ENCODE measurements at regions not wholly inside any gene's neighbourhood (a gene's known extent, or its start where the extent isn't known, plus 50 kb on each side); places are given as distances from the start of the nearest gene placed in this dataset.

DNA sequence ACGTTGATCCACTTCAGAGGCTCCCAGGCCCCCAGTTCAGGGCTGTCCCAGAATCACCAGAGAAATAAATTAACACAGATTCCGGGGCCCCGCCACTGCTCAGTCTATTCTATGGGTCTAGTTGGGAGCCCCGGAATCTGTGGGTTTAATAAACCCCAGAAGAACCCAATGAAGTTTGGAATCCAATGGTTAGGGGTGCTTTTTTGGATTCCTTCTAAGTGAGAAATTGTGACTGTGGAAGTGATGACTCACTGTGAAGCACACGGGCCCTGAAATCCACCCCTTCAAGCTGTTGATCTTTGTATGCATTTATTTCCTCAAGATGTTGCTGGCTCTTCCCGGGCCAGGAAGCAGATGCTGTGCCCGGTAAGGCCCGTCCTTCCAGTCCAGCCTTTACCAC lies 57.3 kb upstream of the SLC28A3 start:
- TF ChIP-seq, protein P1, sequence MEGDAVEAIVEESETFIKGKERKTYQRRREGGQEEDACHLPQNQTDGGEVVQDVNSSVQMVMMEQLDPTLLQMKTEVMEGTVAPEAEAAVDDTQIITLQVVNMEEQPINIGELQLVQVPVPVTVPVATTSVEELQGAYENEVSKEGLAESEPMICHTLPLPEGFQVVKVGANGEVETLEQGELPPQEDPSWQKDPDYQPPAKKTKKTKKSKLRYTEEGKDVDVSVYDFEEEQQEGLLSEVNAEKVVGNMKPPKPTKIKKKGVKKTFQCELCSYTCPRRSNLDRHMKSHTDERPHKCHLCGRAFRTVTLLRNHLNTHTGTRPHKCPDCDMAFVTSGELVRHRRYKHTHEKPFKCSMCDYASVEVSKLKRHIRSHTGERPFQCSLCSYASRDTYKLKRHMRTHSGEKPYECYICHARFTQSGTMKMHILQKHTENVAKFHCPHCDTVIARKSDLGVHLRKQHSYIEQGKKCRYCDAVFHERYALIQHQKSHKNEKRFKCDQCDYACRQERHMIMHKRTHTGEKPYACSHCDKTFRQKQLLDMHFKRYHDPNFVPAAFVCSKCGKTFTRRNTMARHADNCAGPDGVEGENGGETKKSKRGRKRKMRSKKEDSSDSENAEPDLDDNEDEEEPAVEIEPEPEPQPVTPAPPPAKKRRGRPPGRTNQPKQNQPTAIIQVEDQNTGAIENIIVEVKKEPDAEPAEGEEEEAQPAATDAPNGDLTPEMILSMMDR (conservative IDR thresholded peaks at IDR 0.05 in 1 of 2, IDR thresholded peaks at IDR 0.05 in 1 of 2; ENCODE audit: low read depth in 1 of 2, low read length in 2 of 2): no peak
- no peak for TF ChIP-seq EZH2 (IDR thresholded peaks at IDR 0.05; ENCODE audit: low read length, missing control alignments)
- Histone ChIP-seq H3K27ac (ENCODE audit: insufficient read depth, low read length) (no peak overlapping the region), H3K36me3 (ENCODE audit: control insufficient read depth, insufficient read depth, low read length) (no peaks in the 10 kb centered on the region), H4K20me1 (ENCODE audit: control insufficient read depth, extremely low read depth, insufficient read depth, low read length) (no peaks in the 10 kb centered on the region), H3K9me3 (ENCODE audit: control insufficient read depth, insufficient read depth, low read depth, low read length) (no peaks in the 10 kb centered on the region), H3K27me3 (ENCODE audit: control insufficient read depth, insufficient read depth, low read length) (no peaks in the 10 kb centered on the region), H3K4me3 (replicated peaks in 1 of 4; ENCODE audit: control extremely low read depth in 1 of 4, insufficient read depth in 1 of 4, low read depth in 3 of 4, low read length in 4 of 4) (no peak overlapping the region), H3K4me1 (ENCODE audit: control insufficient read depth, extremely low read depth, insufficient read depth, low read length) (no peaks in the 10 kb centered on the region), H3K9ac (ENCODE audit: insufficient read depth, low read length) (no peak overlapping the region), H3K4me2 (ENCODE audit: extremely low read depth, insufficient read depth, low read length) (no peak overlapping the region), H2AFZ (ENCODE audit: low read length) (no peak overlapping the region), H3K79me2 (ENCODE audit: control insufficient read depth, insufficient read depth, low read length) (no peaks in the 10 kb centered on the region)
- peak; percentile 43 to 74 for DNase-seq (ENCODE audit: low read depth in 2 of 2)

GRCh38 chr9:84402517-84402916 lies 62.0 kb upstream of the SLC28A3 start:
- no peak overlapping the region for H2AFZ ChIP-seq (ENCODE audit: low read length)
- H3K9me3 ChIP-seq (ENCODE audit: control insufficient read depth, insufficient read depth, low read depth, low read length): no peaks in the 10 kb centered on the region
- no peaks in the 10 kb centered on the region for H3K4me1 ChIP-seq (ENCODE audit: control insufficient read depth, extremely low read depth, insufficient read depth, low read length)
- TF ChIP-seq, protein P1 (conservative IDR thresholded peaks at IDR 0.05 in 1 of 2, IDR thresholded peaks at IDR 0.05 in 1 of 2; ENCODE audit: low read depth in 1 of 2, low read length in 2 of 2): no peak
- no peaks in the 10 kb centered on the region for H3K36me3 ChIP-seq (ENCODE audit: control insufficient read depth, insufficient read depth, low read length)
- H4K20me1 ChIP-seq (ENCODE audit: control insufficient read depth, extremely low read depth, insufficient read depth, low read length): no peaks in the 10 kb centered on the region
- no peak for DNase-seq (ENCODE audit: low read depth in 2 of 2)
- no peaks in the 10 kb centered on the region for H3K27me3 ChIP-seq (ENCODE audit: control insufficient read depth, insufficient read depth, low read length)
- H3K4me3 ChIP-seq (replicated peaks in 1 of 4; ENCODE audit: control extremely low read depth in 1 of 4, insufficient read depth in 1 of 4, low read depth in 3 of 4, low read length in 4 of 4): no peak overlapping the region
- no peak overlapping the region for H3K9ac ChIP-seq (ENCODE audit: insufficient read depth, low read length)
- no peaks in the 10 kb centered on the region for H3K79me2 ChIP-seq (ENCODE audit: control insufficient read depth, insufficient read depth, low read length)
- H3K4me2 ChIP-seq (ENCODE audit: extremely low read depth, insufficient read depth, low read length): no peak overlapping the region
- H3K27ac ChIP-seq (ENCODE audit: insufficient read depth, low read length): no peak overlapping the region

DNA sequence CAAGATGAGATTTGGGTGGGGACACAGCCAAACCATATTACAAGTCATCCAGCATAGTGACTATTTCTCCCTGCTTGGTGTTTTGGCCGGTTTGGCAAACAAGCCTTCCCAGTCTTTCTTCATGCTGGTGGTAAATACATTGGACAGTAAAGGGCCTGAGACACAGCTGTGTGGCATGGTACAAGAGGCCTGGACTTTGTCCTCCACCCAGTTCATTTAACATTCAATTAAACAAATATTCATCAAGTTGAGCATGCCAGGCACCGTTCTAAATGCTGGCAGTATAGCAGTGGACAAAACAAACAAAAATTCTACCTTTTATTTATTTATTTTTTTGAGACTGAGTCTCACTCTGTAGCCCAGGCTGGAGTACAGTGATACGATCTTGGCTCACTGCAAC lies 62.7 kb upstream of the SLC28A3 start:
- TF ChIP-seq, protein P1 (conservative IDR thresholded peaks at IDR 0.05 in 1 of 2, IDR thresholded peaks at IDR 0.05 in 1 of 2; ENCODE audit: low read depth in 1 of 2, low read length in 2 of 2): no peak
- TF ChIP-seq EZH2 (IDR thresholded peaks at IDR 0.05; ENCODE audit: low read length, missing control alignments): no peak
- DNase-seq (ENCODE audit: low read depth in 2 of 2): no peak
- Histone ChIP-seq H3K4me2 (ENCODE audit: extremely low read depth, insufficient read depth, low read length) (no peak overlapping the region), H3K9me3 (ENCODE audit: control insufficient read depth, insufficient read depth, low read depth, low read length) (no peaks in the 10 kb centered on the region), H3K27ac (ENCODE audit: insufficient read depth, low read length) (no peak overlapping the region), H4K20me1 (ENCODE audit: control insufficient read depth, extremely low read depth, insufficient read depth, low read length) (no peaks in the 10 kb centered on the region), H2AFZ (ENCODE audit: low read length) (no peak overlapping the region), H3K27me3 (ENCODE audit: control insufficient read depth, insufficient read depth, low read length) (no peaks in the 10 kb centered on the region), H3K4me1 (ENCODE audit: control insufficient read depth, extremely low read depth, insufficient read depth, low read length) (no peaks in the 10 kb centered on the region), H3K9ac (ENCODE audit: insufficient read depth, low read length) (no peak overlapping the region), H3K79me2 (ENCODE audit: control insufficient read depth, insufficient read depth, low read length) (no peaks in the 10 kb centered on the region), H3K36me3 (ENCODE audit: control insufficient read depth, insufficient read depth, low read length) (no peaks in the 10 kb centered on the region), H3K4me3 (replicated peaks in 1 of 4; ENCODE audit: control extremely low read depth in 1 of 4, insufficient read depth in 1 of 4, low read depth in 3 of 4, low read length in 4 of 4) (no peak overlapping the region)

Measured in fibroblast of lung (primary cell).